ENCODE measurements at regions not wholly inside any gene's neighbourhood (a gene's known extent, or its start where the extent isn't known, plus 50 kb on each side); places are given as distances from the start of the nearest gene placed in this dataset.

- no peak for TF ChIP-seq CTCF (IDR thresholded peaks at IDR 0.05)
- Histone ChIP-seq H3K4me1 (ENCODE audit: control insufficient read depth in 1 of 2, insufficient read depth in 1 of 2, low read depth in 1 of 2, low read length in 1 of 2) (no peaks in the 10 kb centered on the region), H3K9me3 (no peaks in the 10 kb centered on the region), H3K36me3 (no peaks in the 10 kb centered on the region), H3K27ac (no peak overlapping the region), H3K27me3 (peaks cover under 1% of the 10 kb centered on the region), H3K4me3 (ENCODE audit: low read depth in 1 of 2, low read length in 1 of 2) (no peak overlapping the region)
These were observed 96.6 kb upstream of the LSM14A start for GRCh38 chr19:34075661-34076091.

- no peak overlapping the region for H3K4me3 ChIP-seq (ENCODE audit: low read depth in 1 of 2, low read length in 1 of 2)
- H3K27ac ChIP-seq = no peak overlapping the region
- H3K36me3 ChIP-seq = no peaks in the 10 kb centered on the region
- H3K9me3 ChIP-seq = no peaks in the 10 kb centered on the region
- peaks cover 21% of the 10 kb centered on the region for H3K27me3 ChIP-seq
- H3K4me1 ChIP-seq (ENCODE audit: control insufficient read depth in 1 of 2, insufficient read depth in 1 of 2, low read depth in 1 of 2, low read length in 1 of 2) = no peaks in the 10 kb centered on the region
- TF ChIP-seq CTCF (IDR thresholded peaks at IDR 0.05) = no peak
These were observed 89.8 kb upstream of the LSM14A start for GRCh38 chr19:34082289-34083077.

- Histone ChIP-seq H3K4me1 (ENCODE audit: control insufficient read depth in 1 of 2, insufficient read depth in 1 of 2, low read depth in 1 of 2, low read length in 1 of 2) (no peaks in the 10 kb centered on the region), H3K27me3 (peaks cover 21% of the 10 kb centered on the region), H3K9me3 (no peaks in the 10 kb centered on the region), H3K27ac (no peak overlapping the region), H3K4me3 (ENCODE audit: low read depth in 1 of 2, low read length in 1 of 2) (no peak overlapping the region), H3K36me3 (no peaks in the 10 kb centered on the region)
- no peak for TF ChIP-seq CTCF (IDR thresholded peaks at IDR 0.05)
These were observed 87.7 kb upstream of the LSM14A start for GRCh38 chr19:34084396-34085145.

- Histone ChIP-seq H3K27ac (no peak overlapping the region), H3K36me3 (no peaks in the 10 kb centered on the region), H3K4me1 (ENCODE audit: control insufficient read depth in 1 of 2, insufficient read depth in 1 of 2, low read depth in 1 of 2, low read length in 1 of 2) (no peaks in the 10 kb centered on the region), H3K9me3 (no peaks in the 10 kb centered on the region), H3K4me3 (ENCODE audit: low read depth in 1 of 2, low read length in 1 of 2) (no peak overlapping the region), H3K27me3 (peaks cover 21% of the 10 kb centered on the region)
- no peak for TF ChIP-seq CTCF (IDR thresholded peaks at IDR 0.05)
These were observed 87.0 kb upstream of the LSM14A start for GRCh38 chr19:34085336-34085735.

GRCh38 chr19:34088292-34088691 lies 84.0 kb upstream of the LSM14A start:
- H3K27me3 ChIP-seq = peaks cover 16% of the 10 kb centered on the region
- no peaks in the 10 kb centered on the region for H3K36me3 ChIP-seq
- H3K4me3 ChIP-seq (ENCODE audit: low read depth in 1 of 2, low read length in 1 of 2) = no peak overlapping the region
- H3K9me3 ChIP-seq = no peaks in the 10 kb centered on the region
- H3K27ac ChIP-seq = no peak overlapping the region
- H3K4me1 ChIP-seq (ENCODE audit: control insufficient read depth in 1 of 2, insufficient read depth in 1 of 2, low read depth in 1 of 2, low read length in 1 of 2) = no peaks in the 10 kb centered on the region
- TF ChIP-seq CTCF (IDR thresholded peaks at IDR 0.05) = no peak

All from neutrophil (primary cell).